ENCODE measurements at regions not wholly inside any gene's neighbourhood (a gene's known extent, or its start where the extent isn't known, plus 50 kb on each side); places are given as distances from the start of the nearest gene placed in this dataset.
"Not testable (repeated sequence)": the region's sequence is repeated elsewhere in the genome, so short reads cannot be mapped to it uniquely, and the experiment has no call there.

DNA sequence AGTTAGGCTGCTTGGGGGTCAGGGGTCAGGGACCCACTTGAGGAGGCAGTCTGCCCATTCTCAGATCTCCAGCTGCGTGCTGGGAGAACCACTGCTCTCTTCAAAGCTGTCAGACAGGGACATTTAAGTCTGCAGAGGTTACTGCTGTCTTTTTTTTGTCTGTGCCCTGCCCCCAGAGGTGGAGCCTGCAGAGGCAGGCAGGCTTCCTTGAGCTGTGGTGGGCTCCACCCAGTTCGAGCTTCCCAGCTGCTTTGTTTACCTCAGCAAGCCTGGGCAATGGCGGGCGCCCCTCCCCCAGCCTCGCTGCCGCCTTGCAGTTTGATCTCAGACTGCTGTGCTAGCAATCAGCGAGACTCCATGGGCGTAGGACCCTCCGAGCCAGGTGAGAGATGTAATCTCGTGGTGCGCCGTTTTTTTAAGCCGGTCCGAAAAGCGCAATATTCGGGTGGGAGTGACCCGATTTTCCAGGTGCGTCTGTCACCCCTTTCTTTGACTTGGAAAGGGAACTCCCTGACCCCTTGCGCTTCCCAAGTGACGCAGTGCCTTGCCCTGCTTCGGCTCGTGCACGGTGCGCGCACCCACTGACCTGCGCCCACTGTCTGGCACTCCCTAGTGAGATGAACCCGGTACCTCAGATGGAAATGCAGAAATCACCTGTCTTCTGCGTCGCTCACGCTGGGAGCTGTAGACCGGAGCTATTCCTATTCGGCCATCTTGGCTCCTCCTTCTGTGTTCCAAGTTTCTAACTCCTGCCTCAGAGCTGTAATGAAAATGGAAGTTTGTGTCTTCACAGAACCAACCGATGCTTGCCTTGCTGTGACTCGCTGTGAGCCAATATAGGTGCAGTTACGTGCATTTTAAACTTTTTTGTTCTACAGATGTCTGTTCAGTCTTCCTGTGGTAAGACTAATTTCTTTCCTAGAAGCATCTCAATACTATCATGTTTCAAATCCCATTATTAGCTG, 156.8 kb upstream of the RPS23 start:
- TF ChIP-seq, protein P1, sequence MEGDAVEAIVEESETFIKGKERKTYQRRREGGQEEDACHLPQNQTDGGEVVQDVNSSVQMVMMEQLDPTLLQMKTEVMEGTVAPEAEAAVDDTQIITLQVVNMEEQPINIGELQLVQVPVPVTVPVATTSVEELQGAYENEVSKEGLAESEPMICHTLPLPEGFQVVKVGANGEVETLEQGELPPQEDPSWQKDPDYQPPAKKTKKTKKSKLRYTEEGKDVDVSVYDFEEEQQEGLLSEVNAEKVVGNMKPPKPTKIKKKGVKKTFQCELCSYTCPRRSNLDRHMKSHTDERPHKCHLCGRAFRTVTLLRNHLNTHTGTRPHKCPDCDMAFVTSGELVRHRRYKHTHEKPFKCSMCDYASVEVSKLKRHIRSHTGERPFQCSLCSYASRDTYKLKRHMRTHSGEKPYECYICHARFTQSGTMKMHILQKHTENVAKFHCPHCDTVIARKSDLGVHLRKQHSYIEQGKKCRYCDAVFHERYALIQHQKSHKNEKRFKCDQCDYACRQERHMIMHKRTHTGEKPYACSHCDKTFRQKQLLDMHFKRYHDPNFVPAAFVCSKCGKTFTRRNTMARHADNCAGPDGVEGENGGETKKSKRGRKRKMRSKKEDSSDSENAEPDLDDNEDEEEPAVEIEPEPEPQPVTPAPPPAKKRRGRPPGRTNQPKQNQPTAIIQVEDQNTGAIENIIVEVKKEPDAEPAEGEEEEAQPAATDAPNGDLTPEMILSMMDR (IDR thresholded peaks at IDR 0.05; ENCODE audit: low read length) = not testable (repeated sequence)
- not testable (repeated sequence) for TF ChIP-seq EZH2 (optimal IDR thresholded peaks at IDR 0.05; ENCODE audit: low read depth, low read length)

Measured in MM.1S (cell line).